C4-2B (cell line): ENCODE measurements at regions not wholly inside any gene's neighbourhood (a gene's known extent, or its start where the extent isn't known, plus 50 kb on each side); places are given as distances from the start of the nearest gene placed in this dataset.

Source experiments
- H3K27ac ChIP-seq: fragments of 450-650 bp; 2 replicates; pipeline ENCODE4 v1.5.1; 2017
- CTCF ChIP-seq: fragments of 450-650 bp; conservative IDR thresholded peaks from 2 replicates; pipeline ENCODE4 v1.5.1; 2017; ENCODE audit warnings: mild to moderate bottlenecking
- ZFX ChIP-seq: fragments of 450-650 bp; IDR thresholded peaks from 2 replicates; pipeline ENCODE4 v1.6.1; 2017

- H3K27ac ChIP-seq = no peak overlapping the region
- TF ChIP-seq ZFX (no peak), CTCF (no peak)
Measured at GRCh38 chr12:89247541-89247942, 104.8 kb downstream of the DUSP6 start.

GRCh38 chr12:89245090-89245489, 107.2 kb downstream of the DUSP6 start:
- no peak for TF ChIP-seq CTCF
- TF ChIP-seq ZFX = no peak
- no peak overlapping the region for H3K27ac ChIP-seq

GRCh38 chr12:89244536-89244935, 107.8 kb downstream of the DUSP6 start:
- TF ChIP-seq CTCF (no peak), ZFX (no peak)
- no peak overlapping the region for H3K27ac ChIP-seq

GRCh38 chr12:89243771-89244170, 108.5 kb downstream of the DUSP6 start:
- H3K27ac ChIP-seq = no peak overlapping the region

GRCh38 chr12:89239534-89239933, 112.8 kb downstream of the DUSP6 start:
- TF ChIP-seq ZFX (no peak), CTCF (no peak)
- H3K27ac ChIP-seq = no peak overlapping the region

More at GRCh38 chr12:89243771-89244170, 108.5 kb downstream of the DUSP6 start:
- no peak for TF ChIP-seq CTCF

GRCh38 chr12:89238593-89238992, 113.7 kb downstream of the DUSP6 start:
- TF ChIP-seq ZFX = no peak
- TF ChIP-seq CTCF = no peak
- no peak overlapping the region for H3K27ac ChIP-seq

- no peak for TF ChIP-seq ZFX
- no peak for TF ChIP-seq CTCF
- no peak overlapping the region for H3K27ac ChIP-seq
Measured at GRCh38 chr12:89237763-89238162, 114.5 kb downstream of the DUSP6 start.
